SU-DHL-6 (cell line): ENCODE measurements at regions not wholly inside any gene's neighbourhood (a gene's known extent, or its start where the extent isn't known, plus 50 kb on each side); places are given as distances from the start of the nearest gene placed in this dataset.

Source experiments
- EZH2phosphoT487 ChIP-seq: fragments of 200-600 bp; sonication (generic), shearing (Covaris generic); conservative IDR thresholded peaks from 2 replicates; pipeline ENCODE4 v1.6.1; 2018; ENCODE audit warnings: mild to moderate bottlenecking, antibody characterized with exemption, low read length, moderate library complexity, mixed read lengths
- TF ChIP-seq, protein P1 (sequence below): fragments of 200-600 bp; sonication (generic); IDR thresholded peaks from one replicate; pipeline ENCODE4 v1.5.1; 2017; ENCODE audit warnings: antibody characterized with exemption, mild to moderate bottlenecking, low read length, moderate library complexity; ENCODE audit not compliant: insufficient read depth, poor library complexity, severe bottlenecking

GRCh38 chr3:83926291-83926690 lies 1032.5 kb upstream of the CADM2 start:
- TF ChIP-seq, protein P1, sequence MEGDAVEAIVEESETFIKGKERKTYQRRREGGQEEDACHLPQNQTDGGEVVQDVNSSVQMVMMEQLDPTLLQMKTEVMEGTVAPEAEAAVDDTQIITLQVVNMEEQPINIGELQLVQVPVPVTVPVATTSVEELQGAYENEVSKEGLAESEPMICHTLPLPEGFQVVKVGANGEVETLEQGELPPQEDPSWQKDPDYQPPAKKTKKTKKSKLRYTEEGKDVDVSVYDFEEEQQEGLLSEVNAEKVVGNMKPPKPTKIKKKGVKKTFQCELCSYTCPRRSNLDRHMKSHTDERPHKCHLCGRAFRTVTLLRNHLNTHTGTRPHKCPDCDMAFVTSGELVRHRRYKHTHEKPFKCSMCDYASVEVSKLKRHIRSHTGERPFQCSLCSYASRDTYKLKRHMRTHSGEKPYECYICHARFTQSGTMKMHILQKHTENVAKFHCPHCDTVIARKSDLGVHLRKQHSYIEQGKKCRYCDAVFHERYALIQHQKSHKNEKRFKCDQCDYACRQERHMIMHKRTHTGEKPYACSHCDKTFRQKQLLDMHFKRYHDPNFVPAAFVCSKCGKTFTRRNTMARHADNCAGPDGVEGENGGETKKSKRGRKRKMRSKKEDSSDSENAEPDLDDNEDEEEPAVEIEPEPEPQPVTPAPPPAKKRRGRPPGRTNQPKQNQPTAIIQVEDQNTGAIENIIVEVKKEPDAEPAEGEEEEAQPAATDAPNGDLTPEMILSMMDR = no peak
- no peak for TF ChIP-seq EZH2phosphoT487
